RWPE2 (cell line): ENCODE measurements at regions not wholly inside any gene's neighbourhood (a gene's known extent, or its start where the extent isn't known, plus 50 kb on each side); places are given as distances from the start of the nearest gene placed in this dataset.
A peak's percentile ranks its signal among the peaks of the same experiment; 100 is the strongest.
"Not testable (repeated sequence)": the region's sequence is repeated elsewhere in the genome, so short reads cannot be mapped to it uniquely, and the experiment has no call there.

ENCODE experiments used
- ATAC-seq: fragments of 200-7000 bp; cut with Tn5 transposase; 3 replicates; pipeline ENCODE4 v1.9.1; 2021; ENCODE audit warnings: low read depth
- DNase-seq: peaks from one replicate; pipeline ENCODE4 v3.0.0-alpha.2; 2020; ENCODE audit warnings: low spot score
- H3K27ac ChIP-seq: fragments of 450-650 bp; 2 replicates; pipeline ENCODE4 v1.5.1; 2017; ENCODE audit warnings: mild to moderate bottlenecking; ENCODE audit not compliant: poor library complexity, severe bottlenecking
- H3K27me3 ChIP-seq: fragments of 250-450 bp; sonication (Bioruptor Pico); 2 replicates; pipeline ENCODE4 v1.5.1; 2021; ENCODE audit warnings: mild to moderate bottlenecking, moderate library complexity; ENCODE audit not compliant: insufficient read depth, poor library complexity, severe bottlenecking
- H3K36me3 ChIP-seq: fragments of 250-450 bp; sonication (Bioruptor Pico); 2 replicates; pipeline ENCODE4 v1.5.1; 2020; ENCODE audit warnings: low read depth, mild to moderate bottlenecking, moderate library complexity
- H3K4me1 ChIP-seq: fragments of 250-450 bp; sonication (Bioruptor Pico); 2 replicates; pipeline ENCODE4 v1.5.1; 2021; ENCODE audit warnings: mild to moderate bottlenecking, moderate library complexity; ENCODE audit not compliant: insufficient read depth, poor library complexity, severe bottlenecking
- H3K4me3 ChIP-seq: fragments of 250-450 bp; sonication (Bioruptor Pico); 2 replicates; pipeline ENCODE4 v1.5.1; 2021; ENCODE audit warnings: mild to moderate bottlenecking, moderate library complexity; ENCODE audit not compliant: severe bottlenecking
- H3K9me3 ChIP-seq: fragments of 250-450 bp; sonication (Bioruptor Pico); 2 replicates; pipeline ENCODE4 v1.5.1; 2021; ENCODE audit warnings: mild to moderate bottlenecking, moderate library complexity; ENCODE audit not compliant: severe bottlenecking
- TF ChIP-seq, protein P1 (sequence below): fragments of 450-650 bp; IDR thresholded peaks from one replicate; pipeline ENCODE4 v1.5.1; 2017; ENCODE audit warnings: mild to moderate bottlenecking, moderate library complexity; ENCODE audit not compliant: poor library complexity, severe bottlenecking

DNA sequence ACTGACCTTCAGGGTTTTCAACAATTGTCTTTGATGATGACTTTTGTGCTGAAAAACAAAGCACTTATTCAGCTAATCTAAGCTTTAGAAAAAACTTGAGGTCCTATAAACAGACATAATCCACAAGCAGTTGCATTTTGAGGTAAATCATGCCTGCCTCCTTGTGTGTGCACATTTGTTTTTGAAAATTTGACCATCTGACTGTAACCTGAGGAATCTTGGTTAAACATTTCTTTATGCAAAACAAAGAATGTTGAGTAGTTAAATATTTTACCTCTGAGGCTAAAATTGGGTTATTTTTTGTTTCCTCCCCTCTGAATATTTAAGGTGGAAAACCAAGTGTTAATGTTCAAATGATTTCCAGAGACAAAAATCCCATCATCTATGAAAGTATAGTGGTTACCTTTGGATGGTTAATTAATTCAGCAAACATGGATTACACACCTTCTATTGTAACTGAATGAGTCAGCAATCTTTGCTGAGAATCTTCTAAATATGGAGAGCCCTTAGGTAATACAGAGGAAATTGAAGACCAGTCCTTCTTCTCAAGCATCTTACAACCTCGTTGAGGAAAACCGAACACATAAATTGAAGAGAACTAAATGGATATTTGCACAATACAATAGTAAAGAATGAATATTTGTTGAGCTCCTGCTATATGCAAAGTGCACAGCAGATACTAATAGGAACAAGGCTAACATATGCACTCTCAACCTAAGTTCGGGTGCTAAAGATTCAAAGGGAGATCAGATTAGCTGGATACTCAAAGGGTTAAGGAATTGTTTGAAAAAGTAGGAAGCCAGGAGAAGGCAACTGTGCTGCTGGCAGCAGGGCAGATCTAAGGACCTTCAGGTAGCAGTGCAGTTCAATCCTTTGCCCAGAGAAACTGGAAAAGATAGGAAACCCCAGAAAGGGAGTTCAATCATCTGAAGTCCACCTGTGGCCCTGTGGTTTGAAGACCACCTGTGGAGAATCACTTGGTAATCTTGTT, 115.2 kb downstream of the BMP4 start:
- Histone ChIP-seq H3K27ac (peak overlapping the region; percentile 78), H3K4me1 (peaks cover 52% of the 10 kb centered on the region), H3K9me3 (no peaks in the 10 kb centered on the region), H3K27me3 (no peaks in the 10 kb centered on the region), H3K36me3 (no peaks in the 10 kb centered on the region), H3K4me3 (no peak overlapping the region)
- DNase-seq: no peak
- no peak for ATAC-seq
- TF ChIP-seq, protein P1, sequence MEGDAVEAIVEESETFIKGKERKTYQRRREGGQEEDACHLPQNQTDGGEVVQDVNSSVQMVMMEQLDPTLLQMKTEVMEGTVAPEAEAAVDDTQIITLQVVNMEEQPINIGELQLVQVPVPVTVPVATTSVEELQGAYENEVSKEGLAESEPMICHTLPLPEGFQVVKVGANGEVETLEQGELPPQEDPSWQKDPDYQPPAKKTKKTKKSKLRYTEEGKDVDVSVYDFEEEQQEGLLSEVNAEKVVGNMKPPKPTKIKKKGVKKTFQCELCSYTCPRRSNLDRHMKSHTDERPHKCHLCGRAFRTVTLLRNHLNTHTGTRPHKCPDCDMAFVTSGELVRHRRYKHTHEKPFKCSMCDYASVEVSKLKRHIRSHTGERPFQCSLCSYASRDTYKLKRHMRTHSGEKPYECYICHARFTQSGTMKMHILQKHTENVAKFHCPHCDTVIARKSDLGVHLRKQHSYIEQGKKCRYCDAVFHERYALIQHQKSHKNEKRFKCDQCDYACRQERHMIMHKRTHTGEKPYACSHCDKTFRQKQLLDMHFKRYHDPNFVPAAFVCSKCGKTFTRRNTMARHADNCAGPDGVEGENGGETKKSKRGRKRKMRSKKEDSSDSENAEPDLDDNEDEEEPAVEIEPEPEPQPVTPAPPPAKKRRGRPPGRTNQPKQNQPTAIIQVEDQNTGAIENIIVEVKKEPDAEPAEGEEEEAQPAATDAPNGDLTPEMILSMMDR: no peak

DNA sequence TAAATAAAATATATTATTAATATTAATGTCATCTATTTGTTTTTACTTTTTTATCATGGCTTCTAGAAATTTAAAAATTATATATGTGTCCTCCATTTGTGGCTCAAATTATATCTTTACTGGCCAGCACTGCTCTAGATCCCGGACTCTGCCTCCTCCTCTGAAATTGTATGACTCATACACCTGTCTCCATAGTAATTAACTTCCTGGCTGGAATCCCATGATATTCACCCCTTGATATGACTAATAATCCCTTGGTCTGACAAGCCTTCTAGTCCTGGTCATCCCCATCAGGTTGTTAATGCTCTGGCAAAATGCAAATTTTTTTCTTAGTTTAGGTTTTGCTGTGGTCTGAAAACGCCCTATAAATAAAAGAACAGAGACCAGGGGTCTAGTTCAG, 116.2 kb downstream of the BMP4 start:
- H3K27me3 ChIP-seq: no peaks in the 10 kb centered on the region
- no peak overlapping the region for H3K4me3 ChIP-seq
- DNase-seq: no peak
- TF ChIP-seq, protein P1: no peak
- H3K9me3 ChIP-seq: no peaks in the 10 kb centered on the region
- peak overlapping the region; percentile 78 for H3K27ac ChIP-seq
- no peaks in the 10 kb centered on the region for H3K36me3 ChIP-seq
- peaks cover 43% of the 10 kb centered on the region for H3K4me1 ChIP-seq
- ATAC-seq: peak; percentile 84

DNA sequence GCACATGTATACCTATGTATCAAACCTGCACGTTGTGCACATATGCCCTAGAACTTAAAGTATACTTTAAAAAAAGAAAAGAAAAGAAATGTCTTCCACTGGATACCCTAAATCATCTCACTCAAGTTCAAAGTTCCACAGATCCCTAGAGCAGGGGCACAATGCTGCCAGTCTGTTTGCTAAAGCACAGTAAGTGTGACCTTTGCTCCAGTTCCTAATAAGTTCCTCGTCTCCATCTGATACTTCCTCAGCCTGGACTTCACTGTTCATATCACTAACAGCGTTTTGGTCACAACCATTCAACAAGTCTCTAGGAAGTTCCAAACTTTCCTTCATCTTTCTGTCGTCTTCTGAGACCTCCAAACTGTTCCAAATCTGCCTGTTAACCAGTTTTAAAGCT, 118.3 kb downstream of the BMP4 start:
- H3K4me3 ChIP-seq: no peak overlapping the region

DNA sequence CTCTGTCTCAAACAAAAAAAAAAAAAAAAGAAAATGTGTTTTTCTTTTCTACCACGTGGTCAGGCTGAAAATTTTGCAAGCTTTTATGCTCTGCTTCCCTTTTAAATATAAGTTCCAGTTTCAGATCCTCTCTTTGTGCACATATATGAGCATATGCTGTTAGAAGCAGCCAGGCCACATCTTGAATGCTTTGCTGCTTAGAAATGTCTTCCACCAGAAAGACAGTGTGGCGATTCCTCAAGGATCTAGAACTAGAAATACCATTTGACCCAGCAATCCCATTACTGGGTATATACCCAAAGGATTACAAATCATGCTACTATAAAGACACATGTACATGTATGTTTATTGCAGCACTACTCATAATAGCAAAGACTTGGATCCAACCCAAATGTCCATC, 119.0 kb downstream of the BMP4 start:
- DNase-seq, H3K27ac ChIP-seq, ATAC-seq, H3K9me3 ChIP-seq, H3K27me3 ChIP-seq, H3K4me3 ChIP-seq, H3K36me3 ChIP-seq: not testable (repeated sequence)
- peaks cover 39% of the 10 kb centered on the region for H3K4me1 ChIP-seq

More for the DNA sequence above, 118.3 kb downstream of the BMP4 start:
- Histone ChIP-seq H3K27ac (no peak overlapping the region), H3K27me3 (no peaks in the 10 kb centered on the region), H3K9me3 (no peaks in the 10 kb centered on the region), H3K4me1 (peaks cover 41% of the 10 kb centered on the region), H3K36me3 (no peaks in the 10 kb centered on the region)
- TF ChIP-seq, protein P1: no peak
- ATAC-seq: no peak
- DNase-seq: no peak

GRCh38 chr14:53836551-53836950, 120.1 kb downstream of the BMP4 start:
- DNase-seq (no peak), ATAC-seq (no peak)
- Histone ChIP-seq H3K9me3 (no peaks in the 10 kb centered on the region), H3K27me3 (no peaks in the 10 kb centered on the region), H3K4me1 (peaks cover 28% of the 10 kb centered on the region), H3K27ac (no peak overlapping the region), H3K4me3 (no peak overlapping the region), H3K36me3 (no peaks in the 10 kb centered on the region)
- TF ChIP-seq, protein P1: no peak
